ENCODE measurements at regions not wholly inside any gene's neighbourhood (a gene's known extent, or its start where the extent isn't known, plus 50 kb on each side); places are given as distances from the start of the nearest gene placed in this dataset.
"Not testable (repeated sequence)": the region's sequence is repeated elsewhere in the genome, so short reads cannot be mapped to it uniquely, and the experiment has no call there.

DNA sequence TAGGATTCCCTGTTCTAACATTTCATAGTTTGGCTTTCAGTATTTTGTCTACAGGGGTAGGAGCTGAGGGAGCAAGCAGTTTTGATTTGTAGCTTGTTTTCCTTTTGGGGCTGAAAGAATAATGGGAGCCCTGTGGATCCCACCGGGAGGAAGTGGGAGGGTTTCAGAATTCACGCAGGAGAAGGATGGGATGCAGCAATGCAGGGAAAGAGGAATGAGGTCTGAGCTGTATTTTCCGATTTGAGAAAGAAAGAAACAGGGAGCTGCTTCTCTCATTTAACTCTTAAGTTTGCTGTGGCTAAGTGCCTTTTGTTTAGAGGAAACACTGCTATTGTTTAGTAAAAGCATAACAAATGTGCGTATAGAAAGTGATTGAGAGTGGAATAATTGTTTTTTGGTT lies 141.0 kb downstream of the ADCYAP1 start:
- FAIRE-seq, result no peak

DNA sequence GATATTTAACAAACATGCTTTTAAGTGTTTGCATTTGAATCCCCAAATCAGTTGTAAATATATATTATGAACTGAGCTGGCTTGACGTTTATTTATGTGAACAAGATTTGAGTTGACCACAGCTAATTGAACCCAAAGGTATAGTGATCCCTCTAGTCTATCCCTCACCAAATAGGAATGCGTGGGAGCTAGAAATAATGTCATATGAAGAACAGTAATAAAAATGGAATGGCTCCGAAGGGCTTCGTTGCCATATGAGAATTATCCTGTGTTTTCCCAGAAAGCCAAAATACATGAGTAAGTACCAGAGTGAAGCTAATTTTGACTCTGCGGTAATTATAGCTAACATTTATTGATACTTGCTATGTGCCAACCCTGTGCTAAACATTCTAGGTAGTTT lies 142.7 kb downstream of the ADCYAP1 start:
- no peak for FAIRE-seq

DNA sequence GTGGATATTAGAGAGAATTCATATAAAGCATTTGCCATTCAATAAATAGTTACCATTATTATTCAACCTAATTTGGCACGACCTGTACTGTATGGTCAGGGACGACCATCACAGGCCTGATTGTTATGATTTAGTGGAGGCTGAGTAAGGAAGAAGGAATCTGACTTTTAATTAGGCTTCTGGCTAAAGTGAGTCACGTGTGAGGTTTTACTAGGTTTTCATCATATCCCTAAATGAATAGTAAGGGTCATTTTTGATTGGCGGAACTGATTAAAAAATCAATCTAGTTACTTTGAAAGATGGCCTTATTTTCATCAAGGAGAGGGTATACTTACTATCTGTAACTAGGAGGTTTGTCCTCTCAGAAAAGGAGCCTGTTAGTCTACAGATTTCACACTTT lies 143.4 kb downstream of the ADCYAP1 start:
- FAIRE-seq, result no peak

DNA sequence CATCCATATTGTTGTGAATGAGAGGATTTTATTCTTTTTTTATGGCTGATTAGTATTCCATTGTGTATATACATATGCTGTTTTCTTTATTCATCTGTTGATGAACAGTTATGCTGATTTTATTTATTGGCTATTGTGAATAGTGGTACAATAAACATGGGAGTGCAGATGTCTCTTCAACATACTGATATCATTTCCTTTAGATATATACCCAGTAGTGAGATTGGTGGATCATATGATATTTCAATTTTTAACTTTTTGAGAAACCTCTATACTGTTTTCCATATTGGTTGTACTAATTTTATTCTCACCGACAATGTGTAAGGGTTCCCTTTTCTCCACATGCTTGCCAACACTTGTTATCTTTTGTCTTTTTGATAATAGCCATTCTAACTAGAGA lies 144.5 kb downstream of the ADCYAP1 start:
- FAIRE-seq, result no peak

DNA sequence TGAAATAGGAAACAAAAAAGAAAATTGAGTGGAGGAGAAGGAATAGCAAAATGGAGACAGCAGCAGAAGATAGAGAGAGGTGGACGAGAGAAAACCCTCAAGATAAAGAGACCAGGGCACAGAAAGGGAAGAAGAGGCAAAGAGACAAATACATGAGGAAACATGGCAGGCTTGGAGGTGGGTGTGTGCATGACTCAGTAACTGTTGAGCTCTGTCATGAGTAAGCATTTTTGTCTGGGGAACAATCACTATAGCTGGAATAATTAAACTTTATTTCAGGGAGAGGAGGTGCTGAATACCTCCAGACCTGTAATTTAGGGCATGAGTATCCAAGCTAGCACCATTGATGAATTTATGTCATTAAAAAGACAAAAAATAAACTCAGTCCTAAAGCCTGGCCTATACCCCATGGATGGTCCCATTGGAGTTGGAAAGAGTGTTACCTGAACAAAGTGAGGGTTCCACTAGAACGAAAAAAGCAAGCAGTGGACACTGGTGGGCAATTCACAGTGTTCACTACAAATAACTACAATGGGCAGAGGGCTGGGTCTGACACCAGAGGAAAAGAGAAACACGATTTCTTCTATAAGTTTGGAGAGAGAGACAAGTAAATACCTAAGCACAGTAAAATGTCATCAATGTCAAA lies 145.5 kb downstream of the ADCYAP1 start:
- FAIRE-seq, result no peak

DNA sequence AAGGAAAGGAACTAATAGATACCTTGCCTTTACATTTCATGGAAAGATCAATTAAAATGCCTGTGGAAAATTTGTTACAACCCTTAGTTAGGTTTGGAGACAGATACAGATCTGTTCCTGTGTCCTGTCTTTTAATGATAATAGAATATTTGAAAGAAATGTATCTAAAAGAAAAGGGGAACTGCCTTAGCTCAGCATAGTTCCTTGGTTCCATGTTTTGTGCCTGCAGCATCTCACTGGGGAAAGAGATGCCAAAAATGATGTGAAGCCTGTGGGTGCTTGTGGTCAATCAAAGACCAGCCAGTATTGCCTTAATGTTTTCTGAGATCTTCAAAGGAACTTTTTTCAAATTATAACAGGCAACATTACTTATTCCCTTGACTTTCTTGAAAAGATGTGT lies 147.6 kb downstream of the ADCYAP1 start:
- FAIRE-seq, result no peak

DNA sequence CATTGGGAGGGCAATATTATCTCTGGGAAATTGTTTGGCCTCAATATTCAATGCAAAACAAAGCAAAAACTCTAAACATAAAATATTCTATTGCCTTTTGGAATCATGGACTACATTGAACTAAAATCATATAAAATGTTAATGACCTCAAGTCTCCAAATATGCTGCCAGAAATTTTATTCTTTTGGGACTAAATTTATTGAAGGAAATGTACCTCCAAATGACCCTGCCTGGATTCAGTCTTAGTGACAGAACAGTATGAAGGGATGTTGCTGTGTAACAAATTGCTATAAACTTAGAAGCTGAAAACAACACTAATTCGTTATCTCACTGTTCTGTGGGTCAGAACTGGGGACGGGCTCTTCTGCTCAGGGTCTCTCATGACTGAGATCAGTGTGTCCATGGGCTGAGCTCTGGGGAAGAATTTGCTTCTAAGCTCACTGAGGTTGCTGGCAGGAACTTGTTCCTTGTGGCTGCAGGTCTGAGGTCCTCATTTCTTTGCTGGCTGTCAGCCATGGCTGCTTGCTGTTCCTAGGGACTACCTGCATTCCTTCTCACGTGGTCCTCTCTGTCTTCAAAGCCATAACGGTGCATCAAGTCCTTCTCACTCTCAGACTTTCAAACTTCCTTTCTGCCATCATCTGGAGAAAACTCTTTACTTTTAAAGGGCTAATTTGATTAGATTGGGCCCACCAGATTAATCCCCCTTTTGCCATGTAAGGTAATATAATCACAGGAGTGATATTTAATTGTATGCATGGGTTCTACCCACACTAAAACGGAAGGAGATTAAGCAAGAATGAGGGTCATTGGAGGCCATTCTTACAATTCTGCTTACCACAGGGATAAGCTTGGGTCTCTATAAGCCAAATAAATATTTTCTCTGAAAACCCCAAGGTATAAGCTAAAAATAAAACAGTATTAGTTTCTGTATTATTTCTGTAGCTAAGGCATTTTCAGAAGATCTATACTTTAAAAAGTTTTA lies 149.0 kb downstream of the ADCYAP1 start:
- FAIRE-seq, result no peak

DNA sequence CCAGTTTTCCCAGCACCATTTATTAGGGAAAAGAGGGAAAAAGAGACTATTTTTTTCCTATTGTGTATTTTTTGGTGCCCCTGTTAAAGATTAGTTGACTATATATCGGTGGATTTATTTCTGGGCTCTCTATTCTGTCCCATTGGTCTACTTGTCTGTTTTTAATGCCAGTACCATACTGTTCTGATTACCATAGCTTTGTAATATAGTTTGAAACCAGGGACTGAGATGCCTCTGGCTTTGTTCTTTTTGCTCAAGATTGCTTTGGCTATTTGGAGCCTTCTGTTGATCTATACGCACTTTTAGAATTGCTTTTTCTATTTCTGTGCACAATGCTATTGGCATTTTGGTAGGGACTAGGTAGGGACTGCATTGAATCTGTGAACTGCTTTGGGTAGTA lies 151.7 kb downstream of the ADCYAP1 start:
- FAIRE-seq, result no peak

DNA sequence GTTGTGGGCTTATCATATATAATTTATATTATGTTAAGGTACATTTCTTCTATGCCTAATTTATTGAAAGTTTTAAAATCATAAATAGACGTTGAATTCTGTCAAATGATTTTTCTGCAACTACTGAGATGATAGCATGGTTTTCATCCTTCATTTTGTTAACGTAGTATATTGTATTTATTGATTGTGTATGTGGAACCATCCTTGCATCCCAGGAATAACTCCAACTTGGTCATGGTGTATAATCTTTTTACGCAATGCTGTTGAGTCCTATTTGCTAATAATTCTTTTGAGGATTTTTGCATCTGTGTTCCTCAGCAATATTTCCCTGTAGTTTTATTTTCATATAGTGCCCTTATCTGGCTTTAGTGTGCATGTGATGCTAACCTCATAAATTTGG lies 152.7 kb downstream of the ADCYAP1 start:
- no peak for FAIRE-seq

DNA sequence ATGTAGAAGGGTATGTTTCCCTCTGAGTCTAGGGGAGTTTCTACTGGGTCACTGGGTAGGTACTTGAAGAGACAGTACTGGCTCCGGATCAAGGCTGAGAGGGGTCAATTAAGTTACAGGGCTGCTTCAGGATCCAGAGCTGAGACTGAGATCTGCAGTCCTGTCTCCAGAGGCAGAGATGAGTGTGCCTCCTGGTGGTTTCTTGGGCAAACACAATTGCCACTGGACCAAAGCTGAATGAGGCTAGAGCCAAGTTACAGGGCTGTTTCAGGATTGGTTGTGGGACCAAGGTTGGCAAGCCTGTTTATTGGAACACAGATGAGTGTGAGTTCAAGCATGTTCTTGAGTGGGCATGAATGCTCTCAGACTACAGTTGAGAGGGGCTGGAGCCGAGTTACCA lies 157.9 kb downstream of the ADCYAP1 start:
- FAIRE-seq, result no peak

DNA sequence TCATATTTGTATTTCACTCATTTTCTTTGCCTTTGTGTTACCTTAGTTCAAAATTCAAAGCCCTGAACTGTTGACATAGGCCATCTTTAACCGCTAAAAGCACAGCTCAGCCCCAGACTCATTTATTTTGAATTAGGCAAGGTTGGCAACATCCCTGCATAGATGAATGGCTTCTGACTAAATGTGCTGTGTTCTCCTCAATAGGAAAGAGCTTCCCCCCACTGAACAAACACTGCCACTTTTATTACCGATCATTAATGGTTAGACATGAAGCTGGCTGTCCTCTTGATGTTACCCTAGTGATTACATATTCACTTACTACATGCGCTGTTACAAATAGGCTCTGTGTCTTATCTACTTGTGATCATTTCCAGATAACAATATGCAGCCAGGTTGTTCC lies 170.7 kb downstream of the ADCYAP1 start:
- FAIRE-seq, result no peak

DNA sequence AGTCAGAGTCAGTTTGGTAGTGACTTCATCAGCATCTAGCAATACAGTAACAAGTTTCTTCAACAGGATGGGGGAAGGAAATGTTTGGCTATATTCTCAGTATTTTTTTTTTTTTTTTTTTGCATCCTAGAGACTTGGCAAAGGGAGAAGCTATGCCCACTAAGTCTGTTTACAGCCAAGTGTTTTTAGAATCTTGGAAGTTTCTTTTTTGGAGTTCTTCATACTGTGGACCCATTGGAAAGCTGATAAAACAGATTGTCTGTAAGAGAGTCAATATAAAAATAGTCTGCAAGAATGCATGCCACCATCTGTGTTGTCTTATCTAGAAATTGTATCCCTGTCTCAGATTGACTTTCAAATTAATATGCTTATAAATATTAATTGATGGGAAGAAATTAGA lies 171.2 kb downstream of the ADCYAP1 start:
- FAIRE-seq, result no peak

DNA sequence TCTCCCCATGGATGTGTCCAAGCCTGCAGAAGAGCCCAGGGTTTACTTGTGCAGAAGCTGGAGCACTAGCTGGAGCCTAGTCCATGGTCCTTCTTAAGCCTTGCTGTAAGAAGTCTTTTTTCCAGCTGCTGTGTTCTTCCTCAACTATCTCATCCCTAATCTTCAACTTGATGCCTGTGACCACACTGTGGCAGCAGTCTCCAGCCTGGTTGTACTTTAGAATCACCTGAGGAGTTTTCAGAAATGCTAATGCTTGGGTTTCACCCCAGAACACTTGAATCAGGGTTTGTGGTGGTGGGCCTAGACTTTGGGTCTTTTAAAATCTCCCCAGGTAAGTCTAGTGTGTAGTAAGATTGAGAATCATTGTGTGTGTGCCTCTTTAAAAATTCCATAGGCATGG lies 173.6 kb downstream of the ADCYAP1 start:
- FAIRE-seq, result no peak

DNA sequence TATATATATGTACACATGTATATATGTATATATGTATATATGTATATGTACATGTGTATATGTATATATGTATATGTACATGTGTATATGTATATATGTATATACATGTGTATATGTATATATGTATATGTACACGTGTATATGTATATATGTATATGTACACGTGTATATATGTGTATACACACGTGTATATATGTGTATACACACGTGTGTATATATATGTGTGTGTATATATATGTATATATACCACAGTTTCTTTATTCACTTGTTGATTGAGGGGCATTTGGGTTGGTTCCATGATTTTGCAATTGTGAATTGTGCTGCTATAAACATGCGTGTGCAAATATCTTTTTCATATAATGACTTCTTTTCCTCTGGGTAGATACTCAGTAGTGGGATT lies 179.0 kb downstream of the ADCYAP1 start:
- not testable (repeated sequence) for FAIRE-seq

DNA sequence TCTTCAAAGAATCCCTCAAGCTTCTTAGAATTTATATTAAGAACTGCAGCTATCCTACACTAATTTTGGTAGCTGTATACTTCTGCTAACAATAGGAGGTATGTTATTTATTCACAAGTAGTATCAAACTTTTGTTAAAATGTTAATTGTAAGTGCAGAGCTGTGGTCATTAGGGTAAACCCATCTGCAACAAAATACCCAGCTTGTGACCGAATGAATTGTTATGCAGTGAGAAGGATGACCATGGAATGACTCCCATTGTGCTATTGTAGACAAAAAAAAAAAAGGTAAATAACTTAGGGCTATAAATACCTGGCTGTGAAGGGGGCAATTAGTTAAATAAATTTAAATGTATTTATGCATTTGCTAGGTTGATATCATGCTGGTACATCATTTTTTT lies 186.1 kb downstream of the ADCYAP1 start:
- no peak for FAIRE-seq

DNA sequence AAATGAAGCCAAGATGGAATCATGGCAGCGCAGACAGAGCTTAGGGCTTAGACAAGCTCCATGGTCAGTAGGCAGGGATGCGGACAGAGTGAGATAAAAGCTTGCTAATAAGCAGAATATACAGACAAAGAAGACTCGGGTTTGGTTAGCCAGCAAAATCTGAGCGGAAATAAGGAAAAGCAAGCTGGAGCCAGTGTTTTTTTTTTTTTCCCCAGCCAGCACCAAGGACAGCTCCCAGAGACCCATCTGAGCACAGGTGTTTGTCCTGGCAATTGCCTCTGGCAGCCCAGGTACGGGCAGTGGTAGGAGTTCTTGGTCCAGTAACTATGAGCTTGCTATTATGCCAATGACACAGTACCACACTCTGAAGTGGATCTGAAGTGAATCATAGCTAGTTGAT lies 187.6 kb downstream of the ADCYAP1 start:
- no peak for FAIRE-seq

DNA sequence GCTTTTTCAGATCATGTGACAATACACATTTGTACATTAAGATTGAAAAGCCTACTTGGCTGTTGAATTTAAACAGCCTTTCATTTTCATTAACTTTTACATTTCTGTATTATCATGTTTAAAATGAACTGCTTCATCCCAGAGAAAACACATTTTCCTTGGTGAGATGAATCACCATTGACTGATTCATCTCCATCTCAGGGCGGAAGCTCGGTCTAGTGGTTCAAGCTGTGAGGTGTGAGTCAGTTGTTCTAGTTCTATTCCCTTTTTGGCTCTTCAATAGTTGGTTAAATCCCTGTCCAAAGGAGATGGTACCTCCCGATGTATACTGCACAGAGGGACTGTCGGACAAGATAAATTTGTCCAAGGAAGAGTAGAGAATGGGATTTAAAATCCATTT lies 189.7 kb downstream of the ADCYAP1 start:
- FAIRE-seq, result no peak

DNA sequence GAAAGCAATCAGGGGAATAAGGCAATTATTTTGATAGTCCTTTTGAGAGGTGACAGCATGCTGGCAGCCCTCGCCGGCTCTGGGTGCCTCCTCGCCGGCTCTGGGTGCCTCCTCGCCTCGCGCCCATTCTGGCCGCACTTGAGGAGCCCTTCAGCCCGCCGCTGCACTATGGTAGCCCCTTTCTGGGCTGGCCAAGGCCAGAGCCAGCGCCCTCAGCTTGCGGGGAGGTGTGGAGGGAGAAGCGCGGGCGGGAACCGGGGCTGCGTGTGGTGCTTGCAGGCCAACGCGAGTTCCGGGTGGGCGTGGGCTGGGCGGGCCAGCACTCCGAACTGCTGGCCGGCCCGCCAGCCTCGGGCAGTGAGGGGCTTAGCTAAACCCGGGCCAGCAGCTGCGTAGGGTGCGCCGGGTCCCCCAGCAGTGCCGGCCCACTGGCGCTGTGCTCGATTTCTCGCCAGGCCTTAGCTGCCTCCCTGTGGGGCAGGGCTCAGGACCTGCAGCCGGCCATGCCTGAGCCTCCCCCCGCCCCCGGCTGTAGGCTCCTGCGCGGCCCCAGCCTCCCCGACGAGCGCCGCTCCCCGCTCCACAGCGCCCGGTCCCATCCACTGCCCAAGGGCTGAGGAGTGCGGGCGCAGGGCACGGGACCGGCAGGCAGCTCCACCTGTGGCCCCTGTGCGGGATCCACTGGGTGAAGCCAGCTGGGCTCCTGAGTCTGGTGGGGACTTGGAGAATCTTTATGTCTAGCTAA lies 193.5 kb downstream of the ADCYAP1 start:
- FAIRE-seq, result not testable (repeated sequence)

DNA sequence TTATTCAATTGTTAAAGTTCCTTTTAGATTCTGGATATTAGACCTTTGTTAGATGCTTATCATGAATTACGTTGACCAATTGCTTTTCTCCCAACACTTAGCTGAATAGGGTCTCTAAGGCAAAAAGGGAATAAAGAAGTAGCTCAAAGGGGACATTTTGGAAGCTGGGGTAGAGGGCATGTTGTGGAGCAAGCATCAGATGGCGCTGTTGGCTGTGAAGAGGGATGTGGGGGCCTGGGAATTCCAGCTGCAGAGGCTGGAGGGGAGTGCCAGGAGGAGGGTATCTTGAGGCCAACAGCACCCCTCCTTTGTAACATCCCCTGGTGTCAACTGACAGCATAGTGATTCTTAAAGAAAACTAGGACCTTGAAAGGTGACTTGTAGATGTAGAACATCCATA lies 198.2 kb downstream of the ADCYAP1 start:
- no peak for FAIRE-seq

DNA sequence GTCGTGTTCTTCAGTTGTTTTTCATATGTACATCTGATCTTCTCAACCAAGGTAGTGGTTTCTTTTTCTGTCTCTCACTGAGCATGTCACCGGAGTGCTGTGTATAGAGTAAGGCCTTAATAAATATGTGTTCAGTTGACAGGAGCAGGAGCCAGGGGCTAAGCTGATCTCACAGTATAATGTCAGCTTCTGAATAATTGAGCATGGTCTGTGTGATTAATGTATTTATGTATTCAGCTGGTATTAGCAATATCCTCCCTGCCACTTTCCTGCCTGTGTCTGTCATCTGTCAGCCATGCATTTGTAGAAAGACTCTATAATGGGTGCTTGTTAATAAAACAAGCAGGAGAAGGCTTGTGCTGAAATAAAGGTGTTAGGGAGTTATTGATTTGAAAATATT lies 198.9 kb downstream of the ADCYAP1 start:
- FAIRE-seq, result no peak

DNA sequence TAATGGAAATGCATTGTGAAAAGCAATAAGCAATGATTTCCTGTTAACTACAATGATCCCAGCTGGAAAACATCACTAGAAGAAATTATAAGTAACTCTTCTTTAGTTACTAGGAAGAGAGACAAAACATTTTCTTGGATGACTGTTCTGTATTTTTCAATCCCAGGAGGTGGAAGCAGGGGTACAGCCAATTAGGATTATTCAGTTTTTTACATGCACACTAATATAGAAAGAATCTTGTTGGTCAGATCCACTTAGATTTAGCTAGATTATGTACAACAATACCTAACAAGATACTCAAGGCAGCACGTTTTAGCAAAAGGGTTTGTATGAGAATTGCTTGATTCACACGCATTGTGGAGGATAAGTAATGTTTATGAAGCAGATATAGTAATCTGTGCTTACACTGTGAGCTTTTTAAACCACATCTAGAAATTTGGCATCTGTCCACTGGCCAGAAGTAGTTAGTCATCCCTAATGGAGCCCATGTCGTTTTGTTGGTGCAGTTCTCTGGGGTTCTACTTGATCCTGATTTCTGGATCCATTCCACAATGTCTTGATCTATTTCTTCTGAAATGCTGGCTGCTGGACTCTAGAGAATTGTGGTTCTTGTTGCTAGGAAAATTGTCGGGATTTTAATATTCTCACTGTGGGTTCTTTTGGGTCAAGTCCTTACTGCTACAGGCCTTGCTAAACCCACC lies 199.7 kb downstream of the ADCYAP1 start:
- no peak for FAIRE-seq

DNA sequence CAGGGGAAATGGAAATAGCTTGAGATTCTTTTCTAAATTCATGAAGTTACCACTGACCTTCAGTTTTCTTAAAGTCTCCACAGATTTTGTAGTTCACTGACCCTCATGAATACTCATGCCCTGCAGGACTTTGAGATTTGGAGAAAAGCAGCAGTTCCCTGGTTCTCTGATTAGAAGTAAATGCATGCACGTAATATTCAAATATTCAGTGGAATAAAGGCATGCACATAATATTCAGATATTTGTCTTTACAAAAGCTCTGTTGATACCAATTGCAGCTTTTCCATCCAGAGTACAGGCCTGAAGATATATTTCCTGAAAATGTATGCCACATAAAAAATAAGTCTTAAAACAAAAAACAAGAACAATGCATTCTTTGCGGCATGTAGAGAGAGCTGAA lies 219.8 kb downstream of the ADCYAP1 start:
- no peak for FAIRE-seq

DNA sequence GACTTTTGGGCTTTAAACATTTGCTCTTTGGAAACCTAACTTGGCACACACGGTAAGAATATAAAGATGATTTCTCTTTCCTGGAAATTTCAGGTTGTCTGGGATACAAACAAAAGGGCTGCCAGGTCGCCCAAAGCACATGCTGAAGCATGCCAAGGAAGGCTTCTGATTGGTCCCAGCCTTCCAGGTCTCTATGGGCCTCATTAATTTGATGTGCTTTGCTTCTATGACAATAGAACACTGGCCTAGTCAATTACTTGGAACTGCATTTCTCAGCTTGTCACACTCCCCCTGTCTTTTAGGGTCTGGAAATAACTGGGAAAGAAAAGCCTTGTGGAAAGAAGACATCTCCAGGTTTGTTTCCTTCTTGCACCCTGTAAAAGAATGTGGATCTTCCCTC lies 228.9 kb downstream of the ADCYAP1 start:
- FAIRE-seq, result no peak
